Testis (tissue), 2 donors: ENCODE measurements at regions not wholly inside any gene's neighbourhood (a gene's known extent, or its start where the extent isn't known, plus 50 kb on each side); places are given as distances from the start of the nearest gene placed in this dataset.
A peak's percentile ranks its signal among the peaks of the same experiment; 100 is the strongest.

Experiments used
- DNase-seq: peaks from one replicate; pipeline ENCODE4 v3.0.0-alpha.2; 2019
- H3K27ac ChIP-seq, 2 donors: fragments of 200-600 bp; sonication (generic); one replicate each; pipeline ENCODE4 v1.5.1; 2019
- H3K27me3 ChIP-seq: fragments of 200-600 bp; sonication (generic); one replicate; pipeline ENCODE4 v1.5.1; 2019
- H3K36me3 ChIP-seq: fragments of 200-600 bp; sonication (generic); one replicate; pipeline ENCODE4 v1.5.1; 2017; ENCODE audit warnings: low read depth; ENCODE audit errors: missing control alignments
- H3K4me1 ChIP-seq: fragments of 200-600 bp; sonication (generic); one replicate; pipeline ENCODE4 v1.5.1; 2019
- H3K4me3 ChIP-seq, 2 donors: fragments of 200-600 bp; sonication (generic); one replicate each; pipeline ENCODE4 v1.5.1; 2017 to 2019
- H3K9me3 ChIP-seq: fragments of 200-600 bp; sonication (generic); one replicate; pipeline ENCODE4 v1.5.1; 2017
- CTCF ChIP-seq, 3 experiments: fragments of 450-650 bp in 2 of 3; fragments of 200-600 bp in 1 of 3; sonication (generic) in 1 of 3; IDR thresholded peaks; one replicate each; pipeline ENCODE4 v1.5.1; 2016 to 2019; ENCODE audit warnings: antibody characterized with exemption in 3 of 3, mild to moderate bottlenecking in 2 of 3, moderate library complexity in 1 of 3
- POLR2A ChIP-seq: fragments of 450-650 bp; IDR thresholded peaks from one replicate; pipeline ENCODE4 v1.6.1; 2017; ENCODE audit warnings: antibody characterized with exemption, mild to moderate bottlenecking, moderate library complexity
- WGBS, 2 donors: methylation state at CpG; one replicate each; pipeline ENCODE4 v1.1.5; 2018; 5-methylcytosine and 5-hydroxymethylcytosine counted together
- intact Hi-C: fragments of 100-400 bp; cut with DNase I; formaldehyde crosslinking; loops from one replicate; pipeline ENCODE4 v1.15.1; 2023; ENCODE audit warnings: low total_unique reads

GRCh38 chr6:26149240-26149639 is 62.0 kb downstream of the HFE start:
- intact Hi-C loops = no loop called here
- no peak for DNase-seq

GRCh38 chr6:26152226-26153101 is 65.2 kb downstream of the HFE start:
- Histone ChIP-seq H3K9me3 (no peaks in the 10 kb centered on the region), H3K27me3 (no peaks in the 10 kb centered on the region), H3K4me3 (no peak overlapping the region), H3K27ac (no peak overlapping the region), H3K36me3 (no peaks in the 10 kb centered on the region), H3K4me1 (peaks cover 4% of the 10 kb centered on the region)
- no peak for DNase-seq
- intact Hi-C loops = no loop called here
- TF ChIP-seq CTCF (IDR thresholded peaks at IDR 0.05) (no peak), POLR2A (no peak)
- 57 to 70% methylated on average over 6 of the region's 6 CpGs for WGBS, 2 donors

More at GRCh38 chr6:26149240-26149639, 62.0 kb downstream of the HFE start:
- Histone ChIP-seq H3K9me3 (no peaks in the 10 kb centered on the region), H3K4me3 (no peak overlapping the region), H3K27me3 (no peaks in the 10 kb centered on the region), H3K36me3 (no peaks in the 10 kb centered on the region), H3K4me1 (no peaks in the 10 kb centered on the region), H3K27ac (no peak overlapping the region)
- TF ChIP-seq CTCF (IDR thresholded peaks at IDR 0.05) = no peak
- TF ChIP-seq POLR2A = no peak

- 21 to 26% methylated on average over 9 of the region's 9 CpGs for WGBS, 2 donors
- Histone ChIP-seq H3K4me3 (peak overlapping the region; percentile 75), H3K9me3 (no peaks in the 10 kb centered on the region), H3K27me3 (no peaks in the 10 kb centered on the region), H3K27ac (peak overlapping the region; percentile 77 to 93), H3K4me1 (peaks cover 4% of the 10 kb centered on the region), H3K36me3 (no peaks in the 10 kb centered on the region)
- TF ChIP-seq CTCF (IDR thresholded peaks at IDR 0.05) (no peak), POLR2A (no peak)
- intact Hi-C loops = no loop called here
- peak; percentile 75 for DNase-seq
Observed at GRCh38 chr6:26155061-26155930, 68.1 kb downstream of the HFE start.

- intact Hi-C loops = loop anchor here (1.0 kb wide), 1 partner anchor 31 kb away; no protein-coding TSS in a partner anchor
- Histone ChIP-seq H3K4me1 (peaks cover 4% of the 10 kb centered on the region), H3K9me3 (no peaks in the 10 kb centered on the region), H3K36me3 (no peaks in the 10 kb centered on the region), H3K27ac (peak overlapping the region; percentile 77 to 93), H3K4me3 (peak overlapping the region; percentile 75), H3K27me3 (no peaks in the 10 kb centered on the region)
- WGBS, 2 donors = 0% methylated on average over 39 to 61 of the region's 61 CpGs
- DNase-seq = peak; percentile 95
- TF ChIP-seq CTCF (IDR thresholded peaks at IDR 0.05) (no peak), POLR2A (peak; percentile 97)
Observed at GRCh38 chr6:26156105-26156849, 69.0 kb downstream of the HFE start.
